CD4-positive, alpha-beta T cell treated with Interferon alpha-2 for 1 hour (primary cell): ENCODE measurements at regions not wholly inside any gene's neighbourhood (a gene's known extent, or its start where the extent isn't known, plus 50 kb on each side); places are given as distances from the start of the nearest gene placed in this dataset.
"Not testable (repeated sequence)": the region's sequence is repeated elsewhere in the genome, so short reads cannot be mapped to it uniquely, and the experiment has no call there.

Source experiments
- DNase-seq, 2 donors: peaks; one replicate each; pipeline ENCODE4 v3.0.0-alpha.2; 2020 to 2022

DNA sequence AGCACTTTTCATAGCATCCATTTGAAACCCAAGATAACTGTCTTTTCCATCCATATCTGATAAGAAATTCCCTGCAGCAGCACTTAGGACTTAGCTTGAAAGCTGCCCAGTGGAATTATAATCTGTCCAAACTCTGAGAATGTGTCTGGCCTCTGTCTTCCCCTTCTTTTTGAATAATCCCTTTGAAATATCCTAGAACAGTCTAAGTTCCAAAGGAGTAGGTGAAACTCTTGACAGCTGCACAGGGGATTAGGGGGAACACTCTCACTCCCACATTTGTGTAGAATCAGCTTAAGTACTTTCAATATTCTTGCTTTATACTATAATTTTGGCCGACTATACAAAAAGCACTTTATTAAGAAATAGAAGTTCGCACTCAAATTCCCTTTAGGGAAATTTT, 157.7 kb downstream of the PAPSS1 start:
- no peak for DNase-seq

DNA sequence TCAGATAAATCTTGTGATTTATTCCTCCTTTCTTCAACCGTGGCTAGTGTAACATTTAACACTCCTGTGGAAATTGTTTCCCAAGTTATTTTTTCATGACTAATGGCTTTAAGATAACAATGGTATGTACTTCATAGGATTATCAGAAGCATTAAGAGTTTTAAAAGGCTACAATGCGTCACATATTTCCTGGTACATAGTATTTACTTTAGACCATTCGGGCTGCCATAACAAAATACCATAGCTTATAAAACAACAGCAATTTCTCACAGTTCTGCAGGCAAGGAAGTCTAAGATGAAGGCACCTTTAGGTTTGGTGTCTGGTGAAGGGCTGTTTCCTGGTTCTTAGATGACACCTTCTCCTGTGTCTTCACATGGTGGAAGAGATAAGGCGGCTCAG, 158.6 kb downstream of the PAPSS1 start:
- DNase-seq: no peak

DNA sequence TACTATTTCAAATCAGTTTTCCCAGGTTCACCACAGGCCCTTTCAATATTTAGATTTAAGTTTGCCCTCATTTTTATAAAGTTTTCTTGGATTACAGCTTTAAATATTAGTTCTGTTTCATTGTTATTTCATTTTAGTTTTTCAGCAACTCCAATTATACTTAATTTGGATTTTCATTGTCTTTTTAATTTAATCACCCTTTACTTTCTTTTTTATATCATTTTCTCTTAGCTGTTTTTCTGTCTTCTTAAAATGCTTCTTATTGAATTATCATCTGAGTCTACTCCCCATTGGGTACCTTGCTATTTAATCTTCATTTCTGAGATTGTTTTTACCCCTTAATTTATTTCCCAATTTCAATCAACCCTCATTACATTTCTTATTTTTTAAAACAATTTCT, 160.4 kb downstream of the PAPSS1 start:
- no peak for DNase-seq

- DNase-seq: no peak
Measured at GRCh38 chr4:107552306-107552705, 167.7 kb downstream of the PAPSS1 start.

- DNase-seq: no peak
Measured at GRCh38 chr4:107548211-107548905, 171.7 kb downstream of the PAPSS1 start.

DNA sequence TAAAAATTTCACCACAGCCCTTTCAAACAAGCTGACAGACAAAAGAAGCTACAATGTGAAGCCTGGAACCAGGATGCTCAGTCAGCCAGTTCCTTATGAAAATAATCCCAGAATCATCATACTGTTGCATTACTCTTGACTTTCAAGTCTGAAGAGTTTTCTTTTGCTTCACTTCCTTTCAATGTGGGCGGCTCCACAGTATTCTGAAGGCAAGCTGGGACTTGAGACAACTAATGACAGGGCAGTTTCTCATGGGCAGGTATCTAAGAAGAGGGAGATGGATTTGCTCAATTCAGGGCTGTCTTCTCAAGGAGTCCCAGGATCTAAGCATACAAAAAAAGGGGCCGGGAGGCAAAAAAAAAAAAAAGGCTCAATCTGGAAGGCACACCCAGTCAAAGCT, 173.4 kb downstream of the PAPSS1 start:
- DNase-seq: no peak

DNA sequence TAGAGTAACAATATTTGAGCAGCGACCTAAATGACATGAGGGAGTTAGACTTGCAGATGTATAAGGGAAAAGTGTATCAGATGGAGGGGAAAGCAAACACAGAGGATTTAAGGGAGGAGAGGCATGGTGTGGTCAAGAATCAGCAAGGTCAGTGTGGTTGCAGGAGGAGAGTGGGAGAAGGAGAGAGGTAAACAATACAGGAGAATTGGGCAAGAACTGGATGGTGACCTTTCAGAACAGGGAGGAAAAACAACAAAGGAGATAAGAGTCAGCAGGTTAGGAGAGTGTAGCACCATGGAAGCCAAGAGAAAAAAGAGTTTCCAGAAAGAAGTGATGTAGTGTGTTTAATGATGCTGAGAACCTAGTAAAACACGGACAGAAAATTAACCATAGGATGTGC, 178.5 kb downstream of the PAPSS1 start:
- no peak for DNase-seq

DNA sequence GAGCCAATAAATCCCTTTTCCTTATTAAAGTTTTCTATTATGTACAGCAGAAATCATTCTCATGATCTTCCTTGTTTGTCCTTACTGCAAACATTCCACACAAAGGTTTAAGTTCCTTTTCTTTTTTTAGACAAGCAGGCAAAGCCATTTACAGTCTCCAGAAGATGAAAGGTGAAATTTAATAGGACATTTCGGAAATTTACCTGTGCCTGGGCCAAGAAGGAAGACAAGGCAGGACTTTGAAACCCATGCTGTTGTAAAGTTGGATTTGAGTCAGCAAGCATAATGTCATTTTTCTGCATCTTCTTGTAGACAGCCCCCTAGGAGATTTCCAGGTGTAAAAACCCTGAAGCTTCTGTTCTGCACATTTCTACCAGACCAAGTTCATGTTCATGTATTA, 188.1 kb downstream of the PAPSS1 start:
- DNase-seq: no peak

DNA sequence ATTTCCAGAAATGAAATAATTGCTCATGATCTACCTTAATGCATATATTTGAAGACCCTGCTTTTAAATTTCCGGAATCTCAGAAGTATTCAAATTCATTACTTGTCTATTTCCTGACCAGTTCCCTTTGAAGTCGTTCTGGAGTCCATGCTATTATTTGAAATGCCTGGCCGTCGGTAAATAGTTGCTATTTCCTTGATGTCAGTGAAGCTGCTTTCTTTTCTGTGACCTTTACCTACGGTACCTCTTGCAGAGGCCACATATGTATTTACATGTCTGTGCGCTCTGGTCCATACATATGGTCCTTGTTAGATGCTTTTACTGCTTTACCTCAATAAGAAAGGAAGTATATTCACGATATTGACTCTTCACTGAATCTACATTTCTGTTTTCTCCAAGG, 199.7 kb downstream of the PAPSS1 start:
- DNase-seq: no peak

DNA sequence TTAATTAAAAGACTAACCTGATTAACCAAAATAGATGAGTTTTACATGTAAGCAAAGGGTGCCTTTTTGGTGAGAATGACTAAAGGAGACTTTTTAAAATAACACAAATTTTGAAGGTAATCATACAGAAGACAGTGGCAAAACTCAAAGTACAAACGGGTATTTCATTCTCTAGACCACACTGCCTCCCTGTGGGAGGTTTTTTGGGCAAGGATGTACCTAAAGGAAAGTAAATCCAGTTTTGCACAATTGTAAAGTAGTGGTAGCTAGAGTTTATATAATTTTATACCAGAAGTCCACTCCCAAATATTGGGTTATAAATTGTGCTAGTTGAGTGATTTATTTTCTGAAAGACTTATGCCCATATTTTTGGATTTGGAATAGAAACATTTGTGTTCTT, 201.0 kb downstream of the PAPSS1 start:
- DNase-seq: no peak

- no peak for DNase-seq
Measured at GRCh38 chr4:107518076-107518475, 202.0 kb downstream of the PAPSS1 start.

DNA sequence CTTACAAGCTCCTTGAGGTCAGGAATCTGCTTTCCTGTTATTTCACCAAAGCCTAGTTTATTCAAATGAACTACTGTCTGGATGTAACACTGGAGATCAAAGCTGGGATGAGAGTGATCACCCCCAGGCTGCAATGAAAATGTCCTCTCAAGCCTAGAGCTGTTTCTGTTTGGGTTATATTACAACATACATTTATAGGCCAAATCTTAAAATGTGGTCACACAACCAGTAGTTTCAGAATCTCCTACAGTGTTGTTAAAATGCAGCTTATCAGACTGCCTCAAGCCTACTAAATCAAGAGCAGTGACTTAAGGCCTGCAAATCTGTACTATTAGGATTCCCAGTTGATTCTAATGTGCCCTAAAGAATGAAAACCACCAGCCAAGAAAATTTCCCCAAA, 207.5 kb downstream of the PAPSS1 start:
- DNase-seq: no peak

GRCh38 chr4:107509615-107510014, 210.4 kb downstream of the PAPSS1 start:
- DNase-seq: no peak

- no peak for DNase-seq
Measured at GRCh38 chr4:107500551-107500950, 219.5 kb downstream of the PAPSS1 start.

DNA sequence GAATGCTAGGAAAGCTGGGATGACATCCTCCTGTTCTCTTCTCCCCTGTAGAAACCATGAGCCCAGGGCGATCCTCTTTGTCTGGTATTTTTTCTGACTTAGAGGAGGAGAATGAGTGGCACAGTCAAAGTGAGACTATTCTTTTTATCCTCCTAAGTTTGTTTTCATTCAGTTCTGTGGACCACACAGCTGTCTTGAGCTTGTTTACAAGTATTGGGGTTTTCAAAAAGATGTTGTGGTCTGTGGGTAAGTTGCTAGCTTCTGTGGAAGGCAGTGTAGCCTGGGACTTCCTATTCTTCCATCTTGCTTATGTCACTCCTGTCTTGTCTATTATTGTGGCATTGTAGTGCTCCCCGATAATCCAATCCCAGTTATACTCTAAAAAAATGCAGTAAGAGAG, 223.0 kb downstream of the PAPSS1 start:
- no peak for DNase-seq

DNA sequence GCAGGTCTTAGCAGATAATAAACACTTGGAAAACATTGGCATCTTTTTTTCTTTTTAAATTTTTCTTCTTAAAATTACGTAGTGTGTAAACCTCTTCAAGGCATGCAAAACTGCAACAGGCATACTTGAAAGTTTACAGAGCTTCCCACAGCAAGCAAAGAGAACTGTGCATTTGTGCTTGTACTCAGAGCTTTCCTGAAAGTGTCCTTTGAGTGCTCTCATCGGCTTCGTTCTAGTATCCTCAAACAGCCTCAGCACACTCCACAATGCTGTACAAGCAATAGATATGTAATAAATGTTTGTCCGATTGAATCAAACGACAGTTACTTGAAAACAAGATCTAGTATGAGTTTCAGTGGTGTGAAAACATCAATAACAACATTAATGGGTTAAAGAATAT, 227.5 kb downstream of the PAPSS1 start:
- DNase-seq: no peak

- no peak for DNase-seq
Measured at GRCh38 chr4:107490116-107490515, 229.9 kb downstream of the PAPSS1 start.

GRCh38 chr4:107483621-107484020, 236.4 kb downstream of the PAPSS1 start:
- DNase-seq: not testable (repeated sequence)

- DNase-seq: no peak
Measured at GRCh38 chr4:107482546-107482945, 237.5 kb downstream of the PAPSS1 start.

DNA sequence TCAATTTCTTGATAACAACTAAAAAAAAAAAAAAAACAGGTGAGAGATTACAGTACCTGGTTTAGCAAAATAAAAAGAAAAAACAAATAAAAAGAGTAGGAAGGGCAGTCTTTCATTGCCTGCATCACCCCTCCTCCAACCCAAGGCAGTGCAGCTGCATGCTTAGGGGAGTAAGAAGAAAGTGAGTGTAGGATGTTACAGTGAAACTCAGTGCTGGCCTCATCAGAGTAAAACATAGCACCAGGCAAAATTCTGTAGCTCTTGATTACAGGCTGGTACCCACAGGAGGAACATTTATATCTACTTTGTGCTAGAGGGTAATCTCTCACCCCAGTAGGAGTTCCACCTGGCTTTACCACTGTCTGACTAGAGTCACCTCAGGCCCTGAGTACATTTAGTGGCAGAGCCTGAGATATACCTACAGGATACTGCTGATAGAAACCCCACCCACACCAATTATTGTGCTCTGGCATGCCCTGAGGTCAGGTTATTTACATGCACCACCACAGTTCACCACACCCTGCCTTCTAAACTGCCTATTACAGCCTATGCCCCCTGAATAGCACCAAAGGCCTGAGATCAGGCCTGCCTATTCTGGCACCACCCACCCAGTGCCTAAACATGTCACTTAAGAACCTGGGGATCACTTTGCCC, 241.6 kb downstream of the PAPSS1 start:
- no peak for DNase-seq

- no peak for DNase-seq
Measured at GRCh38 chr4:107473126-107473525, 246.9 kb downstream of the PAPSS1 start.

GRCh38 chr4:107472265-107472948, 247.6 kb downstream of the PAPSS1 start:
- DNase-seq: no peak

- DNase-seq: no peak
Measured at GRCh38 chr4:107470173-107470572, 249.9 kb downstream of the PAPSS1 start.

DNA sequence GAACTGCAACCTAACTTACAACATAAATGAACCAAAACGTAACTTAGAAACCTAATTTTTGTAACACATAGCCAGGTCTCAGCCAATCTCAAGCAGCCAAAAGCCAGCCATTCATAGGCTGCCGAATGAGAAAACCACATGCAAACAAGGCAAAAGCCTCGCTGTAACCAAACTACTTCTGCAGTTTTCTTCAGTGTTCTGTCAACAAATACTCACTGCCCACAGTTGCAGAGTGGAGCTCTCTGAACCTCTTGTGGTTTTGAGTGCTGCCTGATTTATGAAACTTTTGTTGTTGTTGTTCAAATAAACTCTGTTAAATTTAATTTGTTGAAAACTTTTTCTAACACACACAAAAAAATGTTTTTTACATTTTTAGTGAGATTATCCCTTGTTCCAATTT, 251.2 kb downstream of the PAPSS1 start:
- DNase-seq: no peak
